Vagina (tissue), 2 donors: ENCODE measurements at regions not wholly inside any gene's neighbourhood (a gene's known extent, or its start where the extent isn't known, plus 50 kb on each side); places are given as distances from the start of the nearest gene placed in this dataset.

ENCODE experiments used
- DNase-seq, 2 donors: peaks; one replicate each; pipeline ENCODE4 v3.0.0-alpha.2; 2017; ENCODE audit errors: extremely low spot score in 2 of 2
- H3K27ac ChIP-seq: fragments of 200-600 bp; sonication (generic); one replicate; pipeline ENCODE4 v1.5.1; 2019
- H3K27me3 ChIP-seq: fragments of 200-600 bp; sonication (generic); one replicate; pipeline ENCODE4 v1.5.1; 2019
- H3K36me3 ChIP-seq, 2 donors: fragments of 200-600 bp; sonication (generic); one replicate each; pipeline ENCODE4 v1.5.1; 2017 to 2019
- H3K4me1 ChIP-seq: fragments of 200-600 bp; sonication (generic); one replicate; pipeline ENCODE4 v1.5.1; 2019
- H3K4me3 ChIP-seq, 2 donors: fragments of 200-600 bp; sonication (generic); 1 replicate in 1 of 2; 2 replicates in 1 of 2; pipeline ENCODE4 v1.5.1; 2016 to 2019
- H3K9me3 ChIP-seq: fragments of 200-600 bp; sonication (generic); one replicate; pipeline ENCODE4 v1.5.1; 2019
- POLR2A ChIP-seq, 2 donors: fragments of 450-650 bp; IDR thresholded peaks; one replicate each; pipeline ENCODE4 v1.6.1; 2017; ENCODE audit warnings: antibody characterized with exemption in 2 of 2, mild to moderate bottlenecking in 2 of 2, moderate library complexity in 2 of 2
- POLR2AphosphoS5 ChIP-seq, 2 donors: sonication (generic); formaldehyde crosslinking; IDR thresholded peaks; one replicate each; pipeline ENCODE4 v1.9.0; 2017; ENCODE audit warnings: antibody characterized with exemption in 2 of 2, mild to moderate bottlenecking in 2 of 2, low read depth in 1 of 2; ENCODE audit not compliant: insufficient read depth in 1 of 2
- intact Hi-C: fragments of 100-400 bp; cut with DNase I; formaldehyde crosslinking; loops from one replicate; pipeline ENCODE4 v1.15.1; 2023
- TF ChIP-seq, protein P1 (sequence below), 3 experiments: fragments of 450-650 bp in 2 of 3; fragments of 200-600 bp in 1 of 3; sonication (generic) in 1 of 3; IDR thresholded peaks; one replicate each; pipeline ENCODE4 v1.5.1; 2017 to 2019; ENCODE audit warnings: antibody characterized with exemption in 3 of 3, mild to moderate bottlenecking in 2 of 3, moderate library complexity in 2 of 3

- H3K36me3 ChIP-seq, result no peaks in the 10 kb centered on the region
- H3K27me3 ChIP-seq, result no peaks in the 10 kb centered on the region
- DNase-seq, result no peak
- intact Hi-C loops, result no loop called here
- H3K27ac ChIP-seq, result no peak overlapping the region
- peaks cover 6% of the 10 kb centered on the region for H3K4me1 ChIP-seq
- H3K9me3 ChIP-seq, result no peaks in the 10 kb centered on the region
- TF ChIP-seq, protein P1, sequence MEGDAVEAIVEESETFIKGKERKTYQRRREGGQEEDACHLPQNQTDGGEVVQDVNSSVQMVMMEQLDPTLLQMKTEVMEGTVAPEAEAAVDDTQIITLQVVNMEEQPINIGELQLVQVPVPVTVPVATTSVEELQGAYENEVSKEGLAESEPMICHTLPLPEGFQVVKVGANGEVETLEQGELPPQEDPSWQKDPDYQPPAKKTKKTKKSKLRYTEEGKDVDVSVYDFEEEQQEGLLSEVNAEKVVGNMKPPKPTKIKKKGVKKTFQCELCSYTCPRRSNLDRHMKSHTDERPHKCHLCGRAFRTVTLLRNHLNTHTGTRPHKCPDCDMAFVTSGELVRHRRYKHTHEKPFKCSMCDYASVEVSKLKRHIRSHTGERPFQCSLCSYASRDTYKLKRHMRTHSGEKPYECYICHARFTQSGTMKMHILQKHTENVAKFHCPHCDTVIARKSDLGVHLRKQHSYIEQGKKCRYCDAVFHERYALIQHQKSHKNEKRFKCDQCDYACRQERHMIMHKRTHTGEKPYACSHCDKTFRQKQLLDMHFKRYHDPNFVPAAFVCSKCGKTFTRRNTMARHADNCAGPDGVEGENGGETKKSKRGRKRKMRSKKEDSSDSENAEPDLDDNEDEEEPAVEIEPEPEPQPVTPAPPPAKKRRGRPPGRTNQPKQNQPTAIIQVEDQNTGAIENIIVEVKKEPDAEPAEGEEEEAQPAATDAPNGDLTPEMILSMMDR (IDR thresholded peaks at IDR 0.05), result no peak
- no peak for TF ChIP-seq POLR2A (IDR thresholded peaks at IDR 0.05)
- TF ChIP-seq POLR2AphosphoS5 (IDR thresholded peaks at IDR 0.05; ENCODE audit: insufficient read depth in 1 of 2, low read depth in 1 of 2), result no peak
- no peak overlapping the region for H3K4me3 ChIP-seq
Measured at GRCh38 chr2:195606179-195606578, 50.8 kb upstream of the SLC39A10 start.

DNA sequence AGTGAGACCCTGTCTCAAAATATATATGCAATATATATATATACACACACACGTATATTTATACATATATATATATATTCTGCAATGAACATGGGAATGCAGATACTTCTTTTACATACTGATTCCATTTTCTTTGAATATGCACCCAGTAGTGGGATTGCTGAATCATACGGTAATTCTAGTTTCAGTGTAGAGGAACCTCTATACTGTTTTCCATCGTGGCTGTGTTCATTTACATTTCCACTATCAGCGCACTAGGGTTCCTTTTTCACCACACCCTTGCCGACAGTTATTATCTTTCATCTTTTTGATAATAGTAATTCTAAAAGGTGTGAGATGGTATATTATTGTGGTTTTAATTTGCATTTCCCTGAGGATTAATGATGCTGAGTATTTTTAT lies 52.3 kb upstream of the SLC39A10 start:
- no peak overlapping the region for H3K27ac ChIP-seq
- H3K36me3 ChIP-seq, result no peaks in the 10 kb centered on the region
- no peak for TF ChIP-seq POLR2AphosphoS5 (IDR thresholded peaks at IDR 0.05; ENCODE audit: insufficient read depth in 1 of 2, low read depth in 1 of 2)
- TF ChIP-seq, protein P1 (IDR thresholded peaks at IDR 0.05), result no peak
- no peak for TF ChIP-seq POLR2A (IDR thresholded peaks at IDR 0.05)
- intact Hi-C loops, result no loop called here
- DNase-seq, result no peak
- H3K9me3 ChIP-seq, result no peaks in the 10 kb centered on the region
- no peaks in the 10 kb centered on the region for H3K27me3 ChIP-seq
- H3K4me3 ChIP-seq, result no peak overlapping the region
- H3K4me1 ChIP-seq, result peaks cover 8% of the 10 kb centered on the region

DNA sequence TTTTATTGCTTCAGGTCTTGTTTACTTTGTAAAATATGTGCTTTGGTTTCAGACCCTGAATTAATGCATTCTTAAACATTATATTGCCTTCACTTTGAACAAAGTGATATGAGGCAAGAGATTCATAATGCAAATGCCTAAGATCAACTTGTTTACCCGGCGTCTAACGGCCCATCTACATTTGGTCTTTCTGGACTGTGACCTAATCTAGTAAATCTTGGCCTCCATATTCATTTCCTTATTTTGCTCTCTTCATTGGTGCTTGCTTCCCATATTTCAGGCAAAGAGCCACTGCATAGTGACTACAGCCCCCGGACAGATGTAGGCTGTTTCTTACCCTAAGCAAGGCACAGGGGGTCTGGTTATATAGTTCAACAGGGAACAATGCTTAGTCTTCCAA lies 53.0 kb upstream of the SLC39A10 start:
- H3K27ac ChIP-seq, result no peak overlapping the region
- TF ChIP-seq, protein P1 (IDR thresholded peaks at IDR 0.05), result no peak
- TF ChIP-seq POLR2A (IDR thresholded peaks at IDR 0.05) (no peak), POLR2AphosphoS5 (IDR thresholded peaks at IDR 0.05; ENCODE audit: insufficient read depth in 1 of 2, low read depth in 1 of 2) (no peak)
- DNase-seq, result no peak
- intact Hi-C loops, result no loop called here
- no peaks in the 10 kb centered on the region for H3K9me3 ChIP-seq
- no peak overlapping the region for H3K4me3 ChIP-seq
- no peaks in the 10 kb centered on the region for H3K36me3 ChIP-seq
- peaks cover 8% of the 10 kb centered on the region for H3K4me1 ChIP-seq
- H3K27me3 ChIP-seq, result no peaks in the 10 kb centered on the region

- Histone ChIP-seq H3K27me3 (no peaks in the 10 kb centered on the region), H3K9me3 (no peaks in the 10 kb centered on the region), H3K4me1 (peaks cover 8% of the 10 kb centered on the region), H3K4me3 (no peak overlapping the region), H3K27ac (no peak overlapping the region), H3K36me3 (no peaks in the 10 kb centered on the region)
- no peak for DNase-seq
- no peak for TF ChIP-seq POLR2AphosphoS5 (IDR thresholded peaks at IDR 0.05; ENCODE audit: insufficient read depth in 1 of 2, low read depth in 1 of 2)
- TF ChIP-seq, protein P1 (IDR thresholded peaks at IDR 0.05), result no peak
- intact Hi-C loops, result no loop called here
Measured at GRCh38 chr2:195603408-195603807, 53.6 kb upstream of the SLC39A10 start.

DNA sequence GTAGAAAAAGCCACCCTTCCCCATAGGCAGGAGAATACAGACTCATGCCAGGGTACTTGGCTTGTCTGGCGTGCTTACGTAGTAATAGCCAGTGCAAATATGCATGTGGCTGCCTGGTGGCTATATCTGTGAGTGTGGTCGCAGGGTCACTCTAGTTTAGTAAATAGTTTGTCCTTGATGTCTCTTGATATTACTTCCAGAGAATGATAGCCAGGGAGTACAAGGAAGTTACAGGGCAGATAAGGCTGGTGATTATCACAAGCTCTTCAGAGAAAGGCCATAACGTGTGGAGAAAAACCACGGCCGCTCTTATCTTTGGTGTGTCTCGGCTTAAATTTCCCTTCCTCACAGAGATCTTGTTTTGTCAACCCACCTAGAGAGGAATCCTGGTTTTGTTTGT lies 54.3 kb upstream of the SLC39A10 start:
- Histone ChIP-seq H3K4me1 (peaks cover 8% of the 10 kb centered on the region), H3K27ac (no peak overlapping the region), H3K27me3 (no peaks in the 10 kb centered on the region), H3K36me3 (no peaks in the 10 kb centered on the region), H3K9me3 (no peaks in the 10 kb centered on the region), H3K4me3 (no peak overlapping the region)
- DNase-seq, result no peak
- intact Hi-C loops, result no loop called here
- TF ChIP-seq, protein P1 (IDR thresholded peaks at IDR 0.05), result no peak
- TF ChIP-seq POLR2AphosphoS5 (IDR thresholded peaks at IDR 0.05; ENCODE audit: insufficient read depth in 1 of 2, low read depth in 1 of 2), result no peak
- TF ChIP-seq POLR2A (IDR thresholded peaks at IDR 0.05), result no peak
